Mammary epithelial cell (primary cell): ENCODE measurements at regions not wholly inside any gene's neighbourhood (a gene's known extent, or its start where the extent isn't known, plus 50 kb on each side); places are given as distances from the start of the nearest gene placed in this dataset.

Experiments
- EZH2 ChIP-seq: IDR thresholded peaks from 2 replicates; pipeline ENCODE4 v1.6.1; 2012; ENCODE audit warnings: low read length, inconsistent platforms, borderline replicate concordance
- TF ChIP-seq, protein P1 (sequence below), 2 donors: IDR thresholded peaks in 1 of 2; conservative IDR thresholded peaks in 1 of 2; 2 replicates each; pipeline ENCODE4 v1.5.1; 2011 to 2012; ENCODE audit warnings: inconsistent platforms in 2 of 2, low read length in 2 of 2, mild to moderate bottlenecking in 2 of 2, control low read depth in 1 of 2, low read depth in 1 of 2; ENCODE audit not compliant: insufficient read depth in 1 of 2; ENCODE audit errors: extremely low read depth in 1 of 2

DNA sequence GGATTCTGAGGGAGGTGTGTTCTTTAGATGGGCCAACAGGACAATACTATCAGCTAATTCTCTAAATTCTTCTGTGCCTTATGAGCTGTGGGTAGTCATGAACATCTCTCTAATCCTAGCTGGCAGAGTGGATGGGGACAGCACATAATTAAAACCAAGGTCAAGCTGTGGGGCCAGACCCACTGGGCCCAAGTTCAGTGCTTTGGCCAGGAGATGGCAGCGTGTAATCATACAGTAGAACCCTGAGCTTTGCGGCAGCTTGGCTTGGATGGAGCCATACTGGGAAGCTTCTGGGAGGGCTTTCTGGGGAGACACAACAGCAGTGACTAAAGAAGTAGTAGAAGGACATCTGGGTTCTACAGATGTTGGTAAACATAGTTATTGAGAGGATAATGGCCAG, 140.3 kb upstream of the CXCL13 start:
- TF ChIP-seq, protein P1, sequence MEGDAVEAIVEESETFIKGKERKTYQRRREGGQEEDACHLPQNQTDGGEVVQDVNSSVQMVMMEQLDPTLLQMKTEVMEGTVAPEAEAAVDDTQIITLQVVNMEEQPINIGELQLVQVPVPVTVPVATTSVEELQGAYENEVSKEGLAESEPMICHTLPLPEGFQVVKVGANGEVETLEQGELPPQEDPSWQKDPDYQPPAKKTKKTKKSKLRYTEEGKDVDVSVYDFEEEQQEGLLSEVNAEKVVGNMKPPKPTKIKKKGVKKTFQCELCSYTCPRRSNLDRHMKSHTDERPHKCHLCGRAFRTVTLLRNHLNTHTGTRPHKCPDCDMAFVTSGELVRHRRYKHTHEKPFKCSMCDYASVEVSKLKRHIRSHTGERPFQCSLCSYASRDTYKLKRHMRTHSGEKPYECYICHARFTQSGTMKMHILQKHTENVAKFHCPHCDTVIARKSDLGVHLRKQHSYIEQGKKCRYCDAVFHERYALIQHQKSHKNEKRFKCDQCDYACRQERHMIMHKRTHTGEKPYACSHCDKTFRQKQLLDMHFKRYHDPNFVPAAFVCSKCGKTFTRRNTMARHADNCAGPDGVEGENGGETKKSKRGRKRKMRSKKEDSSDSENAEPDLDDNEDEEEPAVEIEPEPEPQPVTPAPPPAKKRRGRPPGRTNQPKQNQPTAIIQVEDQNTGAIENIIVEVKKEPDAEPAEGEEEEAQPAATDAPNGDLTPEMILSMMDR (conservative IDR thresholded peaks at IDR 0.05 in 1 of 2, IDR thresholded peaks at IDR 0.05 in 1 of 2; ENCODE audit: extremely low read depth in 1 of 2, insufficient read depth in 1 of 2, low read depth in 1 of 2, low read length in 2 of 2) = peak; percentile 54 to 74
- TF ChIP-seq EZH2 = no peak
